ENCODE measurements at regions not wholly inside any gene's neighbourhood (a gene's known extent, or its start where the extent isn't known, plus 50 kb on each side); places are given as distances from the start of the nearest gene placed in this dataset.

- TF ChIP-seq CTCF (conservative IDR thresholded peaks at IDR 0.05; ENCODE audit: low read length) = no peak
- no peak for TF ChIP-seq EZH2phosphoT487 (IDR thresholded peaks at IDR 0.05; ENCODE audit: borderline replicate concordance)
These were observed 902.7 kb upstream of the EPHA5 start for GRCh38 chr4:66572949-66573348.
